Kidney (tissue), 13 donors: ENCODE measurements at regions not wholly inside any gene's neighbourhood (a gene's known extent, or its start where the extent isn't known, plus 50 kb on each side); places are given as distances from the start of the nearest gene placed in this dataset. TPM values are rescaled to one million over a fixed set of nuclear protein-coding genes. Genes with fewer than 3 reads are reported as not detected.
A peak's percentile ranks its signal among the peaks of the same experiment; 100 is the strongest.
"Not testable (repeated sequence)": the region's sequence is repeated elsewhere in the genome, so short reads cannot be mapped to it uniquely, and the experiment has no call there.

Source experiments
- DNase-seq, 5 donors: peaks; one replicate each; pipeline ENCODE4 v3.0.0-alpha.2; 2013 to 2020
- FAIRE-seq: peaks from 2 replicates; lab custom pipeline; 2012; peaks lifted over from hg19 to GRCh38; lab: Jason Lieb, UNC
- H3K27ac ChIP-seq, 2 donors: one replicate each; pipeline ENCODE4 v1.7.0; 2013; ENCODE audit warnings: low read depth in 2 of 2, low read length in 2 of 2, inconsistent platforms in 1 of 2
- H3K27me3 ChIP-seq: one replicate; pipeline ENCODE4 v1.7.1; 2013; ENCODE audit warnings: low read length, inconsistent platforms; ENCODE audit not compliant: control insufficient read depth, insufficient read depth
- H3K36me3 ChIP-seq, 3 donors: one replicate each; pipeline versions ENCODE4 v1.7.0 to v1.7.1; 2013; ENCODE audit warnings: low read length in 3 of 3, control low read depth in 1 of 3, inconsistent platforms in 1 of 3; ENCODE audit not compliant: insufficient read depth in 3 of 3, control insufficient read depth in 2 of 3
- H3K4me1 ChIP-seq, 3 donors: one replicate each; pipeline versions ENCODE4 v1.7.0 to v1.7.1; 2013; ENCODE audit warnings: low read length in 3 of 3, inconsistent platforms in 1 of 3, low read depth in 1 of 3; ENCODE audit not compliant: control insufficient read depth in 2 of 3, insufficient read depth in 2 of 3
- H3K4me3 ChIP-seq, 3 donors: one replicate each; pipeline versions ENCODE4 v1.7.0 to v1.8.1; 2013; ENCODE audit warnings: low read length in 3 of 3, control low read depth in 1 of 3, inconsistent platforms in 1 of 3
- H3K9ac ChIP-seq, 3 donors: one replicate each; pipeline versions ENCODE4 v1.7.0 to v1.7.1; 2013; ENCODE audit warnings: low read length in 3 of 3, control low read depth in 1 of 3, inconsistent platforms in 1 of 3
- H3K9me3 ChIP-seq, 3 donors: one replicate each; pipeline versions ENCODE4 v1.7.0 to v1.7.1; 2013; ENCODE audit warnings: low read length in 3 of 3, control low read depth in 1 of 3, inconsistent platforms in 1 of 3; ENCODE audit not compliant: control insufficient read depth in 2 of 3, insufficient read depth in 1 of 3
- intact Hi-C: fragments of 100-400 bp; cut with DNase I; formaldehyde crosslinking; loops from one replicate; pipeline ENCODE4 v1.11.1; 2022
- microRNA-seq: library from miRNA; unstranded; fragments of <30 nt; microRNA quantifications from one replicate; pipeline ENCODE4 v1.2.0, GENCODE V29; 2020
- TF ChIP-seq, protein P1 (sequence below): IDR thresholded peaks from 3 replicates; pipeline ENCODE4 v1.5.1; 2012; ENCODE audit warnings: mild to moderate bottlenecking, moderate library complexity, borderline replicate concordance; ENCODE audit not compliant: insufficient read depth; ENCODE audit errors: extremely low read depth
- donor health status: control.
- donor health status: control.
- donor health status: control.
- donor health status: control.
- donor health status: control.
- donor health status: DM: yes; HTN: yes; CAD: no.
- donor health status: Normal renal cell carcinoma (clear cell type).

DNA sequence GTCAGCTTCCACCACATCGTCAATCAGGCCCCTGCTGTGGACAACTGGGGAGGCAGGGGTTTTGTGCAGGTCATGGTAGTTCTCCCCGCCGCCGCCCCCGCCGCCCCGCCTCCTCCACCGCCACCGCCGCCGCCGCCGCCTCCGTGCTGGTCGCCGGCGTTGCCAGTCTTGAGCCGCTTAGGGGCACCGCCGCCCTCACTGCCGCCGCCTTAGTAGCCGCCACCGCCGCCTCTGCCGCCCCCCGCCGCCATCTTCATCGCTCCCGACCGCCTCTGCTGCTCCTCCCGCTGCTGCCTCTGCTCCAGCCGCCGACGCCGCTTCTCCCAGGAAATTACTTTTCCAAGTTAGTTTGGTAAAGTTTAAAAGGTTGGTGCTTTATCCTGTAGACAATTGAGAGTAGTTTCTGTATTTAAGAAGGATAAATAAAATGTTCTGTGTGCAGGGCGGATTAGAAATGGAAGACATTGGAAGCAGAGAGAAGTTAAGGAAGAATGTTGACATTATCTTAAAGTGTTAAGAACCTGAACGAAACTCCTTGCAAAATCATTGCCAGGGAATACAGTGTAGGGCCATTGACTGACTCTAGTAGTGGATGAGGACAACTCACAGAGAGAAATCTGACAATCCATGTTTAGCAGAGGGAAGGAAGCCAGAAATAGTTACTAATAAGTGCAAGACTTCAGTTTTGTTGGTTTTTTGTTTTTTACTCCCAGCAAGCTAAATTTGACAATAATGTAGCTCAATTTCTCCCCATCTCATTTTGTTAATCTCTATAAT, 53.0 kb upstream of the GOLGA8A start:
- intact Hi-C loops: no loop called here
- H3K27me3 ChIP-seq: peaks cover 38% of the 10 kb centered on the region
- peaks cover 0 to 4% (median 0%) of the 10 kb centered on the region in 3 donors for H3K4me1 ChIP-seq
- H3K4me3 ChIP-seq: no peak overlapping the region
- peak in 3 of 5 donors; percentile 28 to 47 (median 33) for DNase-seq
- H3K36me3 ChIP-seq: no peaks in the 10 kb centered on the region
- H3K9ac ChIP-seq: no peak overlapping the region
- no peak overlapping the region for H3K27ac ChIP-seq
- TF ChIP-seq, protein P1, sequence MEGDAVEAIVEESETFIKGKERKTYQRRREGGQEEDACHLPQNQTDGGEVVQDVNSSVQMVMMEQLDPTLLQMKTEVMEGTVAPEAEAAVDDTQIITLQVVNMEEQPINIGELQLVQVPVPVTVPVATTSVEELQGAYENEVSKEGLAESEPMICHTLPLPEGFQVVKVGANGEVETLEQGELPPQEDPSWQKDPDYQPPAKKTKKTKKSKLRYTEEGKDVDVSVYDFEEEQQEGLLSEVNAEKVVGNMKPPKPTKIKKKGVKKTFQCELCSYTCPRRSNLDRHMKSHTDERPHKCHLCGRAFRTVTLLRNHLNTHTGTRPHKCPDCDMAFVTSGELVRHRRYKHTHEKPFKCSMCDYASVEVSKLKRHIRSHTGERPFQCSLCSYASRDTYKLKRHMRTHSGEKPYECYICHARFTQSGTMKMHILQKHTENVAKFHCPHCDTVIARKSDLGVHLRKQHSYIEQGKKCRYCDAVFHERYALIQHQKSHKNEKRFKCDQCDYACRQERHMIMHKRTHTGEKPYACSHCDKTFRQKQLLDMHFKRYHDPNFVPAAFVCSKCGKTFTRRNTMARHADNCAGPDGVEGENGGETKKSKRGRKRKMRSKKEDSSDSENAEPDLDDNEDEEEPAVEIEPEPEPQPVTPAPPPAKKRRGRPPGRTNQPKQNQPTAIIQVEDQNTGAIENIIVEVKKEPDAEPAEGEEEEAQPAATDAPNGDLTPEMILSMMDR: no peak
- H3K9me3 ChIP-seq: peaks cover 0 to 7% (median 2%) of the 10 kb centered on the region in 3 donors
- no peak for FAIRE-seq

DNA sequence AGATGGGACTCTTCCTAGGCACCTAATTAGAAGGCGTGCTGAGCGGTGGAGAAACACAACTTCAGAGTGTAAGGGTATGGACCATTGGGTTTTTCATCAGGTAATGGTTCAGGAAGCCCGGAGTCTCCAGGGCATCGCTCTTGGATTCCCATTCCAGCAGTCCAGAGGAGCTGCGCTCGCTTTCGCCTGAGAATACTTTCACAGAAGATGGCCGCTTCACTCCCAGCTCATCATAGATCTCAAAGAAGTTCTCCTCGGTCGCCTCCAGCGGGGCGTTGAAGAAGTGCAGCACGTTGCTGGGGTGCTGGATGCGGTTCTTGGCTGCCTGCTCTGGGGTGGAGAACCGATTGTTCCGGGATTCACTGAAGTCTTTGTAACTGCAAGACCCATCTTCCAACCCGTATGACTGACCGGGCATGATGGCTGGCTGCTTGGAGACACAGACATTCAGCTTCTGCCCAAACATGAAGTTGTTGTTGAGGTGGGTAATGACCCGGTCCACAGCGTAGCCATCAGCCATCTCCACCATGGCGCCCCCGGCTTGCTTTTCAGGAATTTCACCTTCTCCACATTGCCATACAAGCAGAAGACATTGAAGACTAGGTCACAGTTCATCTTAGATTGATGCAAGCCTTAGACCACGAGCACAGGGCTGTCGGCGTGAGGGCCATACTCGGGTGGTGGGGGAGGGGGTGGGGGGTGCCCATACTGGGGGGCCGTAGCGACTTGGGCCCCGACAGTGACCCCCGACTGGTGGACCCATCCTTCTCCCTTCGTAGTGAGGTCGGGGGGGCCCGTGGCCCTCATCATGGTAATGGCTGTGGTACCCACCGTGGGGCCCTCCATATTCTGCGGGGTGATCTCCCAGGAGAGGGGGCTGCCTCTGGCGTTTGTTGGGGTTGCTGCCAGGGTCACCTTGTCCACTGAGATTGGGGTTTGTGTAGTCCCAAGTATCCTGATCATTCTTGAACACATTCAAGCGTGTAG, 51.7 kb upstream of the GOLGA8A start:
- DNase-seq: peak in 2 of 5 donors; percentile 29 to 35
- FAIRE-seq, H3K9ac ChIP-seq, H3K4me1 ChIP-seq, intact Hi-C loops, H3K4me3 ChIP-seq, H3K27ac ChIP-seq, H3K9me3 ChIP-seq, H3K36me3 ChIP-seq: not testable (repeated sequence)
- H3K27me3 ChIP-seq: peaks cover 31% of the 10 kb centered on the region

Small RNA genes lying in the stretch of these regions (microRNA-seq; reads per million reads assigned to microRNA genes)
- gene MIR1233-2: not detected
